NB4 (cell line): ENCODE measurements at regions not wholly inside any gene's neighbourhood (a gene's known extent, or its start where the extent isn't known, plus 50 kb on each side); places are given as distances from the start of the nearest gene placed in this dataset.
"Not testable (repeated sequence)": the region's sequence is repeated elsewhere in the genome, so short reads cannot be mapped to it uniquely, and the experiment has no call there.

Experiments used
- DNase-seq: peaks from one replicate; pipeline ENCODE4 v3.0.0; 2010; ENCODE audit warnings: low read depth
- H3K4me3 ChIP-seq: one replicate; pipeline ENCODE4 v1.5.1; 2011; ENCODE audit warnings: mild to moderate bottlenecking, low read depth, low read length, moderate library complexity
- MAX ChIP-seq: IDR thresholded peaks from 2 replicates; pipeline ENCODE4 v1.6.1; 2011; ENCODE audit warnings: low read depth, low read length
- TF ChIP-seq, protein P1 (sequence below): IDR thresholded peaks from one replicate; pipeline ENCODE4 v1.5.1; 2012; ENCODE audit warnings: low read depth, low read length

DNA sequence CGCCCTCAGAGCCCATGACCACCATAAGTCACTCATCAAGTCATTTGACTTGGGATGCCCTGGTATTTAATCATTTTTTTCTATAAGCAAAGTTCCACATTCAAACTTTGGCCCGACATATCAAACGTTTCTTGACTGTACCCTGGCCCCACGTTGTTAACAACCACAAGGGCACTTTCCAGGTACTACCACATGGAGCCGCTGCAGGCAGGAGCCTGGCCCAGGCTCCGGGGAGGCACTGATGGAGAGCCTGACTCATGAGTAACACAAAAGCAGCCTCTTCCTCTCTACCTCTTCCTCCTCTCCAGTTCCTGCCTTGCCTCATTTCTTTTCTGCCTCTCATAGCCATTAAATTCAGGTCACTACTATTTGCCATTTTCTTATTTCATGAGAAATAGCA is 95.9 kb upstream of the ADORA2B start:
- H3K4me3 ChIP-seq, result not testable (repeated sequence)
- TF ChIP-seq, protein P1, sequence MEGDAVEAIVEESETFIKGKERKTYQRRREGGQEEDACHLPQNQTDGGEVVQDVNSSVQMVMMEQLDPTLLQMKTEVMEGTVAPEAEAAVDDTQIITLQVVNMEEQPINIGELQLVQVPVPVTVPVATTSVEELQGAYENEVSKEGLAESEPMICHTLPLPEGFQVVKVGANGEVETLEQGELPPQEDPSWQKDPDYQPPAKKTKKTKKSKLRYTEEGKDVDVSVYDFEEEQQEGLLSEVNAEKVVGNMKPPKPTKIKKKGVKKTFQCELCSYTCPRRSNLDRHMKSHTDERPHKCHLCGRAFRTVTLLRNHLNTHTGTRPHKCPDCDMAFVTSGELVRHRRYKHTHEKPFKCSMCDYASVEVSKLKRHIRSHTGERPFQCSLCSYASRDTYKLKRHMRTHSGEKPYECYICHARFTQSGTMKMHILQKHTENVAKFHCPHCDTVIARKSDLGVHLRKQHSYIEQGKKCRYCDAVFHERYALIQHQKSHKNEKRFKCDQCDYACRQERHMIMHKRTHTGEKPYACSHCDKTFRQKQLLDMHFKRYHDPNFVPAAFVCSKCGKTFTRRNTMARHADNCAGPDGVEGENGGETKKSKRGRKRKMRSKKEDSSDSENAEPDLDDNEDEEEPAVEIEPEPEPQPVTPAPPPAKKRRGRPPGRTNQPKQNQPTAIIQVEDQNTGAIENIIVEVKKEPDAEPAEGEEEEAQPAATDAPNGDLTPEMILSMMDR, result peak; percentile 59
- peak; percentile 43 for TF ChIP-seq MAX
- peak; percentile 86 for DNase-seq

GRCh38 chr17:15850071-15850470 is 94.9 kb upstream of the ADORA2B start:
- not testable (repeated sequence) for H3K4me3 ChIP-seq

GRCh38 chr17:15850687-15851086 is 94.2 kb upstream of the ADORA2B start:
- not testable (repeated sequence) for DNase-seq, H3K4me3 ChIP-seq

More at GRCh38 chr17:15850071-15850470, 94.9 kb upstream of the ADORA2B start:
- peak; percentile 25 for DNase-seq

DNA sequence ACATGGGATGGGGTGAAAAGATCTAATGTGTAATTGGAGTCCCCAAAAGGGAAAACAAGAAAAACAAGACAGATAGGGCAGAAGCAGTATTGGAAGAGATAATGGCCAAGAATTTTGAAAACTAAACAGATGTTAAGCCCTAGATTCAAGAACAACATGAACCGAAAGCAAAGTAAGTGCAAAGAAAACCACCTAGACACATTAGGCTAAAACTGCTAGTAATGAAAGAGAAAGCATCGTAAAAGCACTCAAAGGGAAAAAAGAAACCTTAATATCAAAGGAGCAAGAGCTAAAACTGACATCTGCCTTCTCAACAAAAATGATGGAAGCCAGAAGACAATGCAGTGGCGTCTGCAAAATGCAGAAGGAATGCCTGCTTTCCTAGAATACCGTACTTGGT is 92.1 kb upstream of the ADORA2B start:
- DNase-seq, H3K4me3 ChIP-seq: not testable (repeated sequence)

DNA sequence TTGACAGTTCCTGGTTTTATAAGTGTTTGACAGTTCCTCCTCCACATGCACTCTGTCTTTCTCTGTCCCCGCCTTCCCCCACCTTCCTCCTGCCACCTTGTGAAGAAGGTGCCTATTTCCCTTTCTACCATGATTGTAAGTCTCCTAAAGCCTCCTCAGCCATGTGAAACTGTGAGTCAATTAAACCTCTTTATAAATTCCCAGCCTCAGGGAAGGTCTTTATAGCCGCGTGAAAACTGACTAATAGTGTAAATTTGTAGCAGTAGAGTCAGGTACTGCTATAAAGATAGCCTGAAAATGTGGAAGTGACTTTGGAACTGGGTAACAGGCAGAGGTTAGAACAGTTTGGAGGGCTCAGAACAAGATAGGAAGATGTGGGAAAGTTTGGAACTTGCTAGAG is 88.7 kb upstream of the ADORA2B start:
- not testable (repeated sequence) for DNase-seq, H3K4me3 ChIP-seq

DNA sequence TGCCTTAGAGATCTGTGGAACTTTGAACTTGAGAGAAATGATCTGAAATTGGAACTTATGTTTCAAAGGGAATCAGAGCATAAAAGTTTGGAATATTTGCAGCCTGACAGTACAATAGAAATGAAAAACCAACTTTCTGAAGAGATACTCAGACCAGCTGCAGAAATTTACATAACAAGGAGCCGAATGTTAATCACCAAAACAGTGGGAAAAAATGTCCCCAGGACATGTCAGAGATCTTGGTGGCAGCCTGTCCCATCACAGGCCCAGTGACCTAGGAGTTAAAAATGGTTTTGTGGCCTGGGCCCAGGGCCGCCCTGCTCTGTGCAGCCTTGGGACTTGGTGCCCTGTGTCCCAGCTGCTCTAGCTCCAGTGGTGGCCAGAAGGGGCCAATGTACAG is 88.2 kb upstream of the ADORA2B start:
- H3K4me3 ChIP-seq, DNase-seq: not testable (repeated sequence)

GRCh38 chr17:15858082-15858481 is 86.8 kb upstream of the ADORA2B start:
- not testable (repeated sequence) for DNase-seq, H3K4me3 ChIP-seq

DNA sequence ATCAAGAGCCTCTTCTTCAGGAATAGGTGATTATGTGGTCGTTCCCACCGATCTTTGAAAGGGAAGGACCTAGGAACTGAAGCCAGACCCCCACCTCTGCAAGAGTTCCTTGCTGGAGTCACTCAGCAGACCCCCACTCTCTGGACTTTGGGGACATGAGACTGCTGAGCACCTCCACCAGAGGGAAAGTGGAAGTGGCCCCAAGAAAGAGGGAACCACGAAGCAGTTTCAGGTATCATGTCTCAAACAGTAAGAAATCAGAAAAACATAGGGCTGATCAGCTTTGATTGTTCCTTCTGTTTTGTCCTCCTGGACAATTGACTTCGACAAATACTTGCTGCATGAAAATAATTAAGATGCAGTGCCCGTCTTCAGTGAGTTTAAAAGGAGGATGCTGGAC is 84.2 kb upstream of the ADORA2B start:
- DNase-seq, H3K4me3 ChIP-seq: not testable (repeated sequence)

DNA sequence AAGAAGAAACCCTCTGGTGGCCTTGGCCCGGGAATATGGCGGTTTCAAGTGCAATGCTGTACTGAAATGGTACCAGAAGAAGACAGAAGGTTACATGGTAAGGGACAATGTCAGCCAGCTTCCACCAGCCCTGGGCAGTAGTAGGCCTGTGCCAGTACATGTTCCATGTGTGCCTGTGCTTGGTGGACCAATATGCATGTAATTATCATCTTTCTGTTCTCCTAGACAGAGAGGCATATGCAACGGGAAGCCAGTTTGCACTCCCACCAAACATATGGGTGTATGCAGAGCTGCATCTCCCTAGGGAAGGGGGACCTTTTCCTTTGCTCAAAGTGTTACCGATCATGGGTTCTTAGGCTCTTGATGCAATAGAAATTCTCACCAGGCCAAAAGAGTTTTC is 80.9 kb upstream of the ADORA2B start:
- not testable (repeated sequence) for H3K4me3 ChIP-seq, DNase-seq

DNA sequence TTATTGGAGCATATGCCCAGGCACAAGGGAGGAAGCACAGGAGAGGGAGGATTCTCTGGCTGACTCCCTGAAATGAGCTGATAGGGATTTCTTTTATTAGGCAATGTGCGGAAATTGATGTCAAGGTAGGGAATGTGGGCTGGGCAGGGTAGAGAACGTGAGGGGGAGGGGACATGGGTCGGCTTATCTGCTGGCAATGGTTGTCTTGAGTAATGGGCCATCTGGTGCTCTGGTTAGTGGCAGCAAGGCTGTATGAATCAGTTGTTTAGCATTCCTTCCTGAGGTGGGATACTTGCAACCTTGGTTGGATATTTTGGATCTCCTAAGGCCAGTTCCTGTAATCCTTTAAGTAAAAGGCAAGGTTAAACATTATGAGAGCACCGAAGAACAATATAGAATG is 80.5 kb upstream of the ADORA2B start:
- not testable (repeated sequence) for H3K4me3 ChIP-seq, DNase-seq

DNA sequence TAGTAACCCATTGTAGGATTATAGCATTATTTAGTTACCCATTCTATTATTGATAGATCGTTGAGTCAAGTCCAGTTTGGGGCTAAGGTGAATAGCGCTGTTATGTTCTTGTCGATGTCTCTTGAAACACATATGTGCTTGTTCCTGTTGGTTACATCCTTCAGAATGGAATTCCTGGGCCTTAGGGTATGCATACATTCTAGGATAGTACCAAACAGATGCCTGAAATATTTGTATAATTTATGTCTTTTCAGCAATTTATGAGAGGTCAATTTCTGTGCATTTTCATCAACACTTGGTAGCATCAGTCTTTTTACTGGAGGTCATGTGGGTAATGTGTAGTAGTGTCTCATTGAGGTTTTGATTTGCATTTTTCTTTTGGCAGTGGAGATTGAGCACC is 78.9 kb upstream of the ADORA2B start:
- not testable (repeated sequence) for H3K4me3 ChIP-seq

DNA sequence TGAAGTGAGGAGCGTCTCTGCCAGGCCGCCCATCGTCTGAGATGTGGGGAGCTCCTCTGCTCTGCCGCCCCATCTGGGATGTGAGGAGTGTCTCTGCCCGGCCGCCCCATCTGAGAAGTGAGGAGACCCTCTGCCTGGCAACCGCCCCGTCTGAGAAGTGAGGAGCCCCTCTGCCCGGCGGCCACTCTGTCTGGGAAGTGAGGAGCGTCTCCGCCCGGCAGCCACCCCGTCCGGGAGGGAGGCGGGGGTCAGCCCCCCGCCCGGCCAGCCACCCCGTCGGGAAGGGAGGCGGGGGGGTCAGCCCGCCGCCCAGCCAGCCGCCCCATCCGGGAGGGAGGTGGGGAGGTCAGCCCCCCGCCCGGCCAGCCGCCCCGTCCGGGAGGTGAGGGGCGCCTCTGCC is 77.6 kb upstream of the ADORA2B start:
- not testable (repeated sequence) for DNase-seq, H3K4me3 ChIP-seq

More for the DNA sequence above, 78.9 kb upstream of the ADORA2B start:
- DNase-seq, result not testable (repeated sequence)

DNA sequence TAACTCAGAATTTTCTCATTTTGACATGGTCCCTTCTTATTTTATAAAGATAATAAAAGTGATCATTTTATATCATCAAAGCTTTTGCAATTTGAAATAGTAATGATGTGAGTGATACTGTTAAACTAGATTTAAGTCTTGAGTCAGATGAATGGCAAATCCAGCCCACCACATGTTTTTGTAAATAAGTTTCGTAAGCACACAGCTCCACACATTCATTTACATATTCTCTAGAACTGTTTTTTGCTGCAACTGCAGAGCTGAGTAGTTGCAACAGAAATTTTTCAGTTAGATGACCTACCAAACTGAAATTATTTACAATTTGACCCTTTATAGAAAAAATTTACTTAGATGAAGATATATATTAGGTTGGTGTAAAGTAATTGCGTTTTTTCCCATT is 75.1 kb upstream of the ADORA2B start:
- not testable (repeated sequence) for DNase-seq, H3K4me3 ChIP-seq

GRCh38 chr17:15872677-15873076 is 72.3 kb upstream of the ADORA2B start:
- not testable (repeated sequence) for H3K4me3 ChIP-seq, DNase-seq

- not testable (repeated sequence) for DNase-seq, H3K4me3 ChIP-seq
Measured at GRCh38 chr17:15877882-15878500, 66.9 kb upstream of the ADORA2B start.
